ENCODE measurements at regions not wholly inside any gene's neighbourhood (a gene's known extent, or its start where the extent isn't known, plus 50 kb on each side); places are given as distances from the start of the nearest gene placed in this dataset.
A peak's percentile ranks its signal among the peaks of the same experiment; 100 is the strongest.

DNA sequence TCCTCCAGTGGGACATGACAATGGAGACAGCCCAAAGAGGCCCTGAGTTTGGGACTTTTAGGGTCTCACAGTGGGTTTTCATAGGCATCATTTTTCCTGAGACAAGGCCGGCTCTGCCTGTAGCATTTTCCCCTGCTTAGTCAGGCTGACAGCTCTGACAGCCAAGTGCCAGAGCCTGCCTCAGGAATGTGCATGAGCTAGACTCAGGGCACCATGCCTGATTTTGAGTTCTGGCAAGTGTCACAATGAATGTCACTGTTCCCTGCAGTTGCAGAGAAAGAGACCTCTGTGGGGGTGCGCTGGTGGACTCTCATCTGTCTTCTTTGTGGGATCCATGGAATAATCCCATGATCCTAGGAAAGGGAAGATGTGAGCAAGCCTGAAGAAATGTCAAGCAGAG lies 343.3 kb upstream of the TSPY4 start:
- Histone ChIP-seq H3K27ac (no peak overlapping the region), H3K4me3 (no peak overlapping the region), H3K9me3 (replicated peaks) (no peaks in the 10 kb centered on the region), H3K4me1 (replicated peaks) (peaks cover 7% of the 10 kb centered on the region), H3K27me3 (replicated peaks) (no peaks in the 10 kb centered on the region), H3K36me3 (no peaks in the 10 kb centered on the region)
- DNase-seq (ENCODE audit: low read depth in 1 of 2, low spot score in 2 of 2): peak in 1 of 2 experiments; percentile 38

DNA sequence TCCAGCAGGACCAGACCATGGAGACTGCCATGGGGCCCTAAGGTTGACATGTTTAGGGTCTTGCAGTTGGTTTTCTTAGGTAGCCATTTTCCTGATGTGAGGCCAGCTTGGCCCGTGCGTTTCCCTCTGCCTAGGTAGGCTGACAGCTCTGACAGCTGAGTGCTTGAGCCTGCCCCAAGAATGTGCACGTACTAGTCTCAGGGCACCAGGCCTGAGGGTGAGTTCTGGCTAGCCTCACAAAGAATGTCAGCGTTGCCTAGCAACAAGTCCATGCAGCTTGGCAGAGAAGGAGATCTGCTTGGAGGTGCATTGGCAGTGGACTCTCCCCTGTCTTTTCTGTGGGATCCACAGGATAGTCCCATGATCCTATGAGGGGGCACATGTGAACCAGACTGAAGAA lies 336.0 kb upstream of the TSPY4 start:
- H3K9me3 ChIP-seq (replicated peaks): no peaks in the 10 kb centered on the region
- no peak overlapping the region for H3K4me3 ChIP-seq
- DNase-seq (ENCODE audit: low read depth in 1 of 2, low spot score in 2 of 2): no peak
- no peak overlapping the region for H3K27ac ChIP-seq
- no peaks in the 10 kb centered on the region for H3K4me1 ChIP-seq (replicated peaks)
- H3K36me3 ChIP-seq: no peaks in the 10 kb centered on the region
- no peaks in the 10 kb centered on the region for H3K27me3 ChIP-seq (replicated peaks)

DNA sequence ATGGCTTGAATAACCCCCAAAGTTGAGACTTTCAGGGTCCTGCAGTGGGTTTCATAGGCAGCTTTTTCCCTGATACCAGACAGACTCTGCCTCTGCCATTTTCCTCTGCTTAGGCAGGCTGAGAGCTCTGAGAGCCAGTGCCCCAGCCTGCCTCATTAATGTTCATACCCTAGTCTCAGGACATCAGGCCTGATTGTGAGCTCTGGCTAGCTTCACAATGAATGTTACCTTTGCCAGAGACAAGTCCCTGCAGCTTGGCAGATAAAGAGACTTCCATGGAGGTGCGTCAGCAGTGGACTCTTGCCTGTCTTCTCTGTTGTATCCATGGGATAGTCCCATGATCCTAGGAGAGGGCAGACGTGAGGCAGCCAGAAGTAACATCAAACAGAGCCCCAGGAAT lies 333.5 kb upstream of the TSPY4 start:
- H3K4me1 ChIP-seq (replicated peaks): no peaks in the 10 kb centered on the region
- H3K4me3 ChIP-seq: no peak overlapping the region
- H3K9me3 ChIP-seq (replicated peaks): no peaks in the 10 kb centered on the region
- no peaks in the 10 kb centered on the region for H3K27me3 ChIP-seq (replicated peaks)
- no peaks in the 10 kb centered on the region for H3K36me3 ChIP-seq
- no peak for DNase-seq (ENCODE audit: low read depth in 1 of 2, low spot score in 2 of 2)
- no peak overlapping the region for H3K27ac ChIP-seq

DNA sequence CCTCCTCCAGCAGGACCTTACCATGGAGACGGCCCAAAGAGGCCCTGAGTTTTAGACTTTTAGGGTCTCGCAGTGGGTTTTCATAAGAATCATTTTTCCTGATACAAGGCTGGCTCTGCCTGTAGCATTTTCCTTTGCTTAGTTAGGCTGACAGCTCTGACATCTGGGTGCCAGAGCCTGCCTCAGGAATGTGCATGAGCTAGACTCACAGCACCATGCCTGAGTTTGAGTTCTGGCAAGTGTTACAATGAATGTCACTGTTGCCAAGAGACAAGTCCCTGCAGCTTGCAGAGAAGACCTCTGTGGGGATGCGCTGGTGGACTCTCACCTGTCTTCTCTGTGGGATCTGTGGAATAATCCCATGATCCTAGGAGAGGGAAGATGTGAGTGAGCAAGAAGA lies 328.6 kb upstream of the TSPY4 start:
- no peak for DNase-seq (ENCODE audit: low read depth in 1 of 2, low spot score in 2 of 2)
- no peaks in the 10 kb centered on the region for H3K4me1 ChIP-seq (replicated peaks)
- no peak overlapping the region for H3K4me3 ChIP-seq
- H3K9me3 ChIP-seq (replicated peaks): no peaks in the 10 kb centered on the region
- no peaks in the 10 kb centered on the region for H3K36me3 ChIP-seq
- H3K27ac ChIP-seq: no peak overlapping the region
- H3K27me3 ChIP-seq (replicated peaks): no peaks in the 10 kb centered on the region

DNA sequence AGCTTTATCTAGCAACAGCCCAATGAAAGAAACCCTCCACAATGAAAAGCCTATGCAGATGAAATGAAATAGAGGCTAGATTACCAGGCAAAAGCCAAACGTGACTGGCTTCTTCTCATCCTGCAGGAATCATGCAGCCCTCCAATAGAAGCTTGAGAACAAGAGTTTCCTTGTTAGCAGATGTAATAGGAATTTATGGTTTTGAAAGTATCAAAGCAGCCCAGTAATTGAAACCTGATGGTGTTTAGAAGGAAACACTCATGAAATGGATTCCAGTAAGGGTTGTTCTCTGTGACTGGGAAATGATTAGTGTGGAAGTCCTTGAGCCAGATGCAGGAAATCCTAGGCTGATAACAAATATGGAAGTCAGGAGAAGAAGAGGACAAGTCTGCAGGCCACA lies 320.3 kb upstream of the TSPY4 start:
- Histone ChIP-seq H3K27ac (no peak overlapping the region), H3K27me3 (replicated peaks) (no peaks in the 10 kb centered on the region), H3K4me3 (no peak overlapping the region), H3K36me3 (no peaks in the 10 kb centered on the region), H3K4me1 (replicated peaks) (no peaks in the 10 kb centered on the region), H3K9me3 (replicated peaks) (no peaks in the 10 kb centered on the region)
- DNase-seq (ENCODE audit: low read depth in 1 of 2, low spot score in 2 of 2): no peak

DNA sequence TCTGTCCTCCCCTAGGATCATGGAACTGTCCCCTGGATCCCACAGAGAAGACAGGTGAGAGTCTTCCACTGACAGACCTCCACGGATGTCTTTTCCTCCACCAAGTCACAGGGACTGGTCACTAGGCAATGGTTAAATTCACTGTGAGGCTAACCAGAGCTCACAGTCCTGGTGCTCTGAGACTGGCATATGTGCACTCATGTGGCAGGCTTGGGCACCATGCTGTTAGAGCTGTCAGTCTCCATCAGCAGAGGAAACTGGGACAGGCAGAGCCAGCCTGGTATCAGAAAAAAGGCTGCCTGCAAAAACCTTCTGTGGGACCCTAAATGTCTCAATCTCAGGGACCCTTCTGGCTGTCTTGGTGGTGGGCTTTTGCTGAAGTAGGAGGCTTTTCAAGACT lies 318.9 kb upstream of the TSPY4 start:
- Histone ChIP-seq H3K27ac (no peak overlapping the region), H3K27me3 (replicated peaks) (no peaks in the 10 kb centered on the region), H3K4me3 (no peak overlapping the region), H3K36me3 (no peaks in the 10 kb centered on the region), H3K9me3 (replicated peaks) (no peaks in the 10 kb centered on the region), H3K4me1 (replicated peaks) (no peaks in the 10 kb centered on the region)
- no peak for DNase-seq (ENCODE audit: low read depth in 1 of 2, low spot score in 2 of 2)

DNA sequence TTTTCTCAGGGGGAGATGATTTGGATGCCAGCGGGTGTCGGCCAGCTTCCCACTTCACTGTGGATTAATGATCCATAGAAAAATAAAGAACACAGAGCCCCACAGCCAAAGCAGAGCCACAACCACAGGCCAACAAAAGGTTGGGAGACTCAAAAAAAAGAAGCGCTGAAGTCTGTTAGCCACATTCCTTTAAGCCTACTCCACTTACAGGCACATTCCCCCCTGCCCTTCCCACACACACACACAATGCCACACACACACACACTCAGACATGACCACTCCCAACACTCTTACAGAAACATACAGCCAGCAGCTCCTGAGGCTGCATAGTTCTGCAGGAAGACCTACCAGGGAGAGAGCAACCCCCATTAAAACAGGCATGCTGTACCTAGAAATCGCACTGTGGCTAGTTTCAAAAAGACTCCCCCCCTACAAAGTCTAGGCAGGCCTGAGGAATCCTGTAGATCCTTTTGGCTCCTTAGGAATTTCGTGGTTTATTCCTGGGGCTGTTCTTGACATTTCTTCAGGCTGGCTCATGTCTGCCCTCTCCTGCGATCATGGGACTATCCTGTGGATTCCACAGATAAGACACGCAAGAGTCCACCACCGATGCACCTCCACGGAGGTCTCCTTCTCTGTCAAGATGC lies 309.4 kb upstream of the TSPY4 start:
- Histone ChIP-seq H3K27me3 (replicated peaks) (no peaks in the 10 kb centered on the region), H3K27ac (peak overlapping the region; percentile 98), H3K9me3 (replicated peaks) (no peaks in the 10 kb centered on the region), H3K4me1 (replicated peaks) (peaks cover 22% of the 10 kb centered on the region), H3K4me3 (no peak overlapping the region), H3K36me3 (no peaks in the 10 kb centered on the region)
- peak; percentile 88 to 95 for DNase-seq (ENCODE audit: low read depth in 1 of 2, low spot score in 2 of 2)

DNA sequence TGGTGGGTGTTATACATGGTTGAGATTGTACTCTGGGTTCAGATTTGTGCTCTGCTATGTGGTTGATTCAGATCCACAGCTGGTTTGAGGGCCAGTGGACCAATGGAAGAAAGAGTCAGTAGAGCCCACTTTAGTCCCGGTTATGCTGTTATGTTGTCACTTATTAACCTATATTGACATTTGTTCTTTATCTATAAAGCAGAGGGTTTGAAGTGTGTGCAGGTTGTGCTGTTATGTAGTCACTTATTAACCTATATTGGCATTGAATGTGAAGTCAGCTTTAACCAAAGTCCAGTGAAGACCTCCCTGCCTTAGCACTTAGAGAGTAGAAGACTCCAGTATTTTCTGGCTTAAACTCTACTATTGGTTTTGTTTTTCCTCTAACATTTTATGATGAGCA lies 307.3 kb upstream of the TSPY4 start:
- no peaks in the 10 kb centered on the region for H3K36me3 ChIP-seq
- 0 out of 2 replicates have a peak overlapping the region, but pooled peaks have one; percentile 98 for H3K27ac ChIP-seq
- H3K4me3 ChIP-seq: no peak overlapping the region
- no peak for DNase-seq (ENCODE audit: low read depth in 1 of 2, low spot score in 2 of 2)
- no peaks in the 10 kb centered on the region for H3K27me3 ChIP-seq (replicated peaks)
- H3K4me1 ChIP-seq (replicated peaks): peaks cover 22% of the 10 kb centered on the region
- H3K9me3 ChIP-seq (replicated peaks): no peaks in the 10 kb centered on the region

DNA sequence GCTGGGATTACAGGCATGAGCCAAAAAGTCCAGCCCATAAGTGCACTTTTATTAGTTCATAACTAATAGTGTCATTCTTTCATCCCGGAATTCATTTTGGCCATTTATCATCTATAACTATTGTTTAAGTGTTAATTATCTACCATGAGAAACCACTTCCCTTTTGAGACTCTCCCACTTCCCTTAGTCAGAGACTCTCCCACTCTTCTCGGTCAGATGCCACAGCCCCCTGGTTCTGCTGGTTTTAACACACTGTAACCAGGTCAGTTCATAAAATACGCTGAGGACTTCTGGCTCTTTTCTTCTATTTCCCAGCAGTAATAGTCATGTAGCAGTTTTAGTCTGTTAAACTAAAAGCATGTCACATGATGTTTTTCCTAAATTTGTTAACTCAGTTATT lies 303.0 kb upstream of the TSPY4 start:
- no peaks in the 10 kb centered on the region for H3K36me3 ChIP-seq

DNA sequence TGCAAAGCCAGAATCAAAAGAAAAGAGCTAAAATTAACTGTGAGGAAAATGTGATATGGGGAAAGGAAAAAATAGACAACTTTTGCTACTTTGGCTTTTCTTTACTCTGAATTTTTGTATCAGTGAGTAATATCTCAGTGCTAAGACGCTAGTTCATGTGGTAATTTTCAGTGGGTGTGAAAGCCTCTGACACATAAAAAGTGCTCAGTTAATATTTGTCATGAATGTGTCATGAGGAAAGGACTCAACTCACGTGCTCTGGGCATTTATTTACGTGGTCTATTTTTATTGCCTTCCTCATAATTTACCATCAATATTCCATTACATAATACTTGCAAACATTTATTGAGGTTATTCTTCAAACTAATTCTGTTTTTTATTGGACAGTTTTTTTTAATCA lies 302.0 kb upstream of the TSPY4 start:
- no peaks in the 10 kb centered on the region for H3K4me1 ChIP-seq (replicated peaks)
- H3K36me3 ChIP-seq: no peaks in the 10 kb centered on the region
- H3K27me3 ChIP-seq (replicated peaks): no peaks in the 10 kb centered on the region
- DNase-seq (ENCODE audit: low read depth in 1 of 2, low spot score in 2 of 2): no peak
- no peak overlapping the region for H3K4me3 ChIP-seq
- H3K27ac ChIP-seq: no peak overlapping the region
- H3K9me3 ChIP-seq (replicated peaks): no peaks in the 10 kb centered on the region

More for the DNA sequence above, 303.0 kb upstream of the TSPY4 start:
- DNase-seq (ENCODE audit: low read depth in 1 of 2, low spot score in 2 of 2): no peak
- Histone ChIP-seq H3K9me3 (replicated peaks) (no peaks in the 10 kb centered on the region), H3K4me1 (replicated peaks) (no peaks in the 10 kb centered on the region; the same call in 1 of the 2 replicates), H3K27ac (no peak overlapping the region), H3K4me3 (no peak overlapping the region), H3K27me3 (replicated peaks) (no peaks in the 10 kb centered on the region)

DNA sequence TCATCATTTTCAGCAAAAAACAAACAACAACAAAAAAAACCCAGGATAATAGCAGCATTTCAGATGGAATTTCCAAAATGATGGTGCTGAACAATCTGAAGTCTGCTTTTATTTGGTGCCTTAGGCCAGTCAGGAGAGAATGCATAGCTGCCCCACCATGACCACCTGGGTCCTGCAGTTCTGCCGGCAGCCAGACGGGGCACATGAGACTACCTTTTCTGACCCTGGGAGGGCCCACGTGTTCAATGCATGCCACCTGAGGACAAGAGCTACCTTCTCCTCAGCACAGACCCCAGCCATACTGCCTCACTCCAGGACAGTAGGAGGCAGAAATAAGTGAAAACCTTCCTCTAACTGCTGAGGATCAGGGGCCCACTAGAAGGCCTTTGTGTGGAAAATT lies 295.8 kb upstream of the TSPY4 start:
- DNase-seq (ENCODE audit: low read depth in 1 of 2, low spot score in 2 of 2): no peak
- Histone ChIP-seq H3K9me3 (replicated peaks) (no peaks in the 10 kb centered on the region), H3K4me3 (no peak overlapping the region), H3K4me1 (replicated peaks) (no peaks in the 10 kb centered on the region), H3K36me3 (no peaks in the 10 kb centered on the region), H3K27ac (no peak overlapping the region), H3K27me3 (replicated peaks) (no peaks in the 10 kb centered on the region)
